GM12878 (cell line): ENCODE measurements at regions not wholly inside any gene's neighbourhood (a gene's known extent, or its start where the extent isn't known, plus 50 kb on each side); places are given as distances from the start of the nearest gene placed in this dataset.

Source experiments
- BACH1 ChIP-seq: fragments of 450-650 bp; IDR thresholded peaks from 2 replicates; pipeline ENCODE4 v1.6.1; 2017; ENCODE audit warnings: mild to moderate bottlenecking, borderline replicate concordance
- GABPA ChIP-seq: IDR thresholded peaks from 2 replicates; pipeline ENCODE4 v1.6.1; 2014; ENCODE audit warnings: antibody characterized with exemption, low read depth, mild to moderate bottlenecking, inconsistent platforms
- POLR2AphosphoS2 ChIP-seq: IDR thresholded peaks from 2 replicates; pipeline ENCODE4 v1.6.1; 2011; ENCODE audit warnings: low read depth, mild to moderate bottlenecking, low read length, improper control_type of control experiment, moderate library complexity
- RB1 ChIP-seq: fragments of 450-650 bp; formaldehyde crosslinking; IDR thresholded peaks from 2 replicates; pipeline ENCODE4 v1.6.1; 2017; ENCODE audit warnings: mild to moderate bottlenecking, borderline replicate concordance
- TF ChIP-seq, protein P1 (sequence below): fragments of 450-650 bp; formaldehyde crosslinking; IDR thresholded peaks from 2 replicates; pipeline ENCODE4 v1.4.0; 2020; ENCODE audit warnings: mild to moderate bottlenecking, moderate library complexity
- TF ChIP-seq, protein P2 (sequence below): IDR thresholded peaks from 2 replicates; pipeline ENCODE4 v1.6.1; 2012; ENCODE audit warnings: low read depth, low read length, improper control_type of control experiment

DNA sequence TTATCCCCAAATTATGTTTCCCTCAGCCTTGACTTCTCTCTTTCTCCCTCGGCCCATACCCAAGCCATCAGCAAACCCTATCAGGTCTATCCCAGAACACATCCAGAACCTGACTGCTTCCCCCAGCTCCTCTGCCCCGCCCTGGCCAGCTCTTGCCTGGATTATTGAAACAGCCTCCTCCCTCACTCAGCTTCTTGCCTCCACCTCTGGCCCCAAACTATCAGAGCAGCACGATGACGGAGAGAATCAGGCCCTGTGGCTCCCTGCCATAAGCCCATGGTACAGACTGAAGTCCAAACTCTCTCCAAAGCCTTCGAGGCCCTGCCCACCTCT, 105.3 kb upstream of the LINGO1 start:
- TF ChIP-seq, protein P1, sequence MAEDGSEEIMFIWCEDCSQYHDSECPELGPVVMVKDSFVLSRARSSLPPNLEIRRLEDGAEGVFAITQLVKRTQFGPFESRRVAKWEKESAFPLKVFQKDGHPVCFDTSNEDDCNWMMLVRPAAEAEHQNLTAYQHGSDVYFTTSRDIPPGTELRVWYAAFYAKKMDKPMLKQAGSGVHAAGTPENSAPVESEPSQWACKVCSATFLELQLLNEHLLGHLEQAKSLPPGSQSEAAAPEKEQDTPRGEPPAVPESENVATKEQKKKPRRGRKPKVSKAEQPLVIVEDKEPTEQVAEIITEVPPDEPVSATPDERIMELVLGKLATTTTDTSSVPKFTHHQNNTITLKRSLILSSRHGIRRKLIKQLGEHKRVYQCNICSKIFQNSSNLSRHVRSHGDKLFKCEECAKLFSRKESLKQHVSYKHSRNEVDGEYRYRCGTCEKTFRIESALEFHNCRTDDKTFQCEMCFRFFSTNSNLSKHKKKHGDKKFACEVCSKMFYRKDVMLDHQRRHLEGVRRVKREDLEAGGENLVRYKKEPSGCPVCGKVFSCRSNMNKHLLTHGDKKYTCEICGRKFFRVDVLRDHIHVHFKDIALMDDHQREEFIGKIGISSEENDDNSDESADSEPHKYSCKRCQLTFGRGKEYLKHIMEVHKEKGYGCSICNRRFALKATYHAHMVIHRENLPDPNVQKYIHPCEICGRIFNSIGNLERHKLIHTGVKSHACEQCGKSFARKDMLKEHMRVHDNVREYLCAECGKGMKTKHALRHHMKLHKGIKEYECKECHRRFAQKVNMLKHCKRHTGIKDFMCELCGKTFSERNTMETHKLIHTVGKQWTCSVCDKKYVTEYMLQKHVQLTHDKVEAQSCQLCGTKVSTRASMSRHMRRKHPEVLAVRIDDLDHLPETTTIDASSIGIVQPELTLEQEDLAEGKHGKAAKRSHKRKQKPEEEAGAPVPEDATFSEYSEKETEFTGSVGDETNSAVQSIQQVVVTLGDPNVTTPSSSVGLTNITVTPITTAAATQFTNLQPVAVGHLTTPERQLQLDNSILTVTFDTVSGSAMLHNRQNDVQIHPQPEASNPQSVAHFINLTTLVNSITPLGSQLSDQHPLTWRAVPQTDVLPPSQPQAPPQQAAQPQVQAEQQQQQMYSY = no peak
- TF ChIP-seq RB1 = no peak
- TF ChIP-seq, protein P2, sequence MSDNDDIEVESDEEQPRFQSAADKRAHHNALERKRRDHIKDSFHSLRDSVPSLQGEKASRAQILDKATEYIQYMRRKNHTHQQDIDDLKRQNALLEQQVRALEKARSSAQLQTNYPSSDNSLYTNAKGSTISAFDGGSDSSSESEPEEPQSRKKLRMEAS = no peak
- TF ChIP-seq BACH1 = no peak
- no peak for TF ChIP-seq GABPA
- no peak for TF ChIP-seq POLR2AphosphoS2
